Karpas-422 (cell line): ENCODE measurements at regions not wholly inside any gene's neighbourhood (a gene's known extent, or its start where the extent isn't known, plus 50 kb on each side); places are given as distances from the start of the nearest gene placed in this dataset.
"Not testable (repeated sequence)": the region's sequence is repeated elsewhere in the genome, so short reads cannot be mapped to it uniquely, and the experiment has no call there.

ENCODE experiments used
- DNase-seq: peaks from one replicate; pipeline ENCODE4 v3.0.0-alpha.2; 2015
- H2AFZ ChIP-seq: fragments of 200-600 bp; sonication (generic); 2 replicates; pipeline ENCODE4 v1.6.1; 2014; ENCODE audit warnings: antibody characterized with exemption, low read length, mixed read lengths
- H3K27ac ChIP-seq: fragments of 200-600 bp; sonication (generic); 2 replicates; pipeline ENCODE4 v1.5.1; 2014; ENCODE audit warnings: mild to moderate bottlenecking, low read length, moderate library complexity
- H3K27me3 ChIP-seq: fragments of 200-600 bp; sonication (generic); 2 replicates; pipeline ENCODE4 v1.6.1; 2014; ENCODE audit warnings: low read length, mixed read lengths
- H3K36me3 ChIP-seq: fragments of 200-600 bp; sonication (generic); 2 replicates; pipeline ENCODE4 v1.6.1; 2014; ENCODE audit warnings: low read length, mixed read lengths; ENCODE audit not compliant: insufficient read depth
- H3K4me1 ChIP-seq: fragments of 200-600 bp; sonication (generic); 2 replicates; pipeline ENCODE4 v1.6.1; 2014; ENCODE audit warnings: mild to moderate bottlenecking, low read length, mixed read lengths
- H3K4me2 ChIP-seq: fragments of 200-600 bp; sonication (generic); 2 replicates; pipeline ENCODE4 v1.6.1; 2014; ENCODE audit warnings: low read length, low read depth, mild to moderate bottlenecking; ENCODE audit not compliant: poor library complexity, severe bottlenecking
- H3K4me3 ChIP-seq: fragments of 200-600 bp; sonication (generic); 2 replicates; pipeline ENCODE4 v1.5.1; 2014; ENCODE audit warnings: mild to moderate bottlenecking, antibody characterized with exemption, low read length, mixed read lengths
- H3K79me2 ChIP-seq: fragments of 200-600 bp; sonication (generic); 2 replicates; pipeline ENCODE4 v1.6.1; 2014; ENCODE audit warnings: mild to moderate bottlenecking, low read length, mixed read lengths
- H3K9ac ChIP-seq: fragments of 200-600 bp; sonication (generic); 2 replicates; pipeline ENCODE4 v1.6.0; 2014; ENCODE audit warnings: low read length
- H3K9me2 ChIP-seq: fragments of 200-600 bp; sonication (generic), shearing (Covaris generic); replicated peaks from 2 replicates; pipeline ENCODE4 v1.6.0; 2014; ENCODE audit warnings: mild to moderate bottlenecking, low read length, moderate library complexity; ENCODE audit not compliant: insufficient read depth
- H3K9me3 ChIP-seq: fragments of 300-700, 200-600 bp; sonication (generic); 2 replicates; pipeline ENCODE4 v1.6.1; 2014; ENCODE audit warnings: low read length, mixed read lengths
- H4K20me1 ChIP-seq: fragments of 200-600 bp; sonication (generic); 2 replicates; pipeline ENCODE4 v1.6.1; 2014; ENCODE audit warnings: mild to moderate bottlenecking, antibody characterized with exemption, low read length, low read depth; ENCODE audit not compliant: insufficient read depth

DNA sequence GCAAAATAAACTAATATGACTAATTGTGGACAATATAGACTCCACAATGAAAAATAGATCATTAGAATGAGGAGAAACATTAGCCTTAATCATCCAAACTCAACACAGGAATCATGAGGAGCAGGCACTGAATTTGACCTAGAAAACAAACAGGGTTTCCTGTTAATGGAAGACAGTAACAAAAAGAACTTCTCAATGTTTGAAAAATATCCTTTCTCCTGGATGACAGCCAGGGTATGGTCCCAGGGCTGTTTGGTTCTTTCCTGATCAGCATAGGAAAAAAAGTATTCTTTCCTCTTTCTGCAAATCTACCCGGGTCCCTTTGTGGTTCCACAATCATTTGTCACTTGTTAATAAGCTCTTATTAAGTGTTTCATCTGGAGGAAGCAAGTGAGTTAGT lies 145.3 kb upstream of the SVIL start:
- H3K9me3 ChIP-seq = no peaks in the 10 kb centered on the region
- H3K4me2 ChIP-seq = no peak overlapping the region

DNA sequence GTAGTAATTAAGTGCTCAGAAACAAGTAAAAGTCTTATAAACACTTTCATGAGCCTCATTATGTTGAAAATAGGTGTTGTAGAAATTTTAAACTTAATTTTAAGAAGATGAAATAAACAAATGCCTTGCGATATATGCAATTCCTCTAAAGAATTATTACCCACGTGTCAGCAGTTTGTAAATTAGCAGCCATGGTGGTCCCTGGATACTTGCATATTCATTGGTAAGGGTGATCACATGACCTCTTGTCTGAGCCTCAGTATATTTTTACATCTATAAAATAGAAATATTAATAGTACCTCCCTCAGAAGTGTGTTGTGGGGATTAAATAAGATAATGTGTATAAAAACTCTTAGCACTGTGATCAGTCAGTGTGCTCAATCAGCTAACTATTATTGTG lies 141.5 kb upstream of the SVIL start:
- H3K9me3 ChIP-seq = no peaks in the 10 kb centered on the region

More for the DNA sequence above, 145.3 kb upstream of the SVIL start:
- Histone ChIP-seq H3K4me1 (no peaks in the 10 kb centered on the region), H3K79me2 (no peaks in the 10 kb centered on the region), H2AFZ (no peak overlapping the region), H3K9ac (no peak overlapping the region), H4K20me1 (no peaks in the 10 kb centered on the region), H3K27me3 (no peaks in the 10 kb centered on the region), H3K36me3 (no peaks in the 10 kb centered on the region), H3K4me3 (no peak overlapping the region), H3K9me2 (no peaks in the 10 kb centered on the region), H3K27ac (no peak overlapping the region)
- DNase-seq = no peak

DNA sequence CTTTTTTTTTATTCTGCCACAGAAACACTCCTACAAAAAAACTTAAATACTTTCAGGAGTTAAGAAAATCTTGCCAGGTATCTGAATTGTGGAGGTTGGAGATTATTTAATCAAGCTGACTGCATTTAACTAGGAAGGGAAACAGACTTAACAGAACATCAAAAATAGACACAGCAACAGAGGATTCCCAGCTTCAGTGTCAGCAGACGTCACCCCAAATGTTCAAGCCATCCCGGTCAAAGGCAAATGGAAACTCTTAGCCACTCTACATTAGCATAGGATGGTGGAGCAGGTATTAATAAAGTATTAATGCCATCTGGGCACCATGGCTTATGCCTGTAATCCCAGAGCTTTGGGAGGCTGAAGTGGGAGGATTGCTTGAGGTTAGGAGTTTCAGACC lies 139.7 kb upstream of the SVIL start:
- Histone ChIP-seq H3K9ac (no peak overlapping the region), H3K4me1 (no peaks in the 10 kb centered on the region), H2AFZ (no peak overlapping the region), H3K4me2 (no peak overlapping the region), H3K79me2 (no peaks in the 10 kb centered on the region), H3K4me3 (no peak overlapping the region), H3K36me3 (no peaks in the 10 kb centered on the region), H3K9me2 (no peaks in the 10 kb centered on the region), H3K27me3 (no peaks in the 10 kb centered on the region), H4K20me1 (no peaks in the 10 kb centered on the region), H3K9me3 (no peaks in the 10 kb centered on the region), H3K27ac (no peak overlapping the region)
- DNase-seq = no peak

More for the DNA sequence above, 141.5 kb upstream of the SVIL start:
- Histone ChIP-seq H3K4me2 (no peak overlapping the region), H3K79me2 (no peaks in the 10 kb centered on the region), H3K9ac (no peak overlapping the region), H3K4me1 (no peaks in the 10 kb centered on the region), H2AFZ (no peak overlapping the region), H3K27ac (no peak overlapping the region), H3K9me2 (no peaks in the 10 kb centered on the region), H4K20me1 (no peaks in the 10 kb centered on the region), H3K27me3 (no peaks in the 10 kb centered on the region), H3K4me3 (no peak overlapping the region), H3K36me3 (no peaks in the 10 kb centered on the region)
- no peak for DNase-seq

DNA sequence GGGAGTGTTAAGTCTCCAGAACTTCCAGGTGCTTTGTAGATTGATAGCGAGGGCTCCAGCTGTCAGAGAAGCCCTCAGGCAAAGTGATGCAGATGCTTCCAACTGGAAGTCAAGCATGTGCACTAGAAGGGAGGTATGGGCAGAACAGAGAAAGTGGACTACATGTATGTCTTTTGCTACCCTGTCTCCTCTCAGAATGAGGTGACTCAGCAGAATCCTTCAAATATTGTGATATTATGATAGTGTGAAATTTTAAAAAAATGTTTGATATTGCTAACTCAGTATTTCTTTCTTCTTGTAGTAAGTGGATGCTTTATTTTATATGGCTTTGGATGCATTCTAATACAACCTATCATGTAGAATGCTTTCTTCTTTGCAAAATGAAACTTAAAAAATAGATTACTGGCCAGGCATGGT lies 138.9 kb upstream of the SVIL start:
- Histone ChIP-seq H2AFZ (no peak overlapping the region), H3K36me3 (no peaks in the 10 kb centered on the region), H3K9ac (no peak overlapping the region), H3K27ac (no peak overlapping the region), H4K20me1 (no peaks in the 10 kb centered on the region), H3K4me1 (no peaks in the 10 kb centered on the region), H3K9me2 (no peaks in the 10 kb centered on the region), H3K4me2 (no peak overlapping the region), H3K27me3 (no peaks in the 10 kb centered on the region), H3K79me2 (no peaks in the 10 kb centered on the region), H3K9me3 (no peaks in the 10 kb centered on the region), H3K4me3 (no peak overlapping the region)
- DNase-seq = no peak

DNA sequence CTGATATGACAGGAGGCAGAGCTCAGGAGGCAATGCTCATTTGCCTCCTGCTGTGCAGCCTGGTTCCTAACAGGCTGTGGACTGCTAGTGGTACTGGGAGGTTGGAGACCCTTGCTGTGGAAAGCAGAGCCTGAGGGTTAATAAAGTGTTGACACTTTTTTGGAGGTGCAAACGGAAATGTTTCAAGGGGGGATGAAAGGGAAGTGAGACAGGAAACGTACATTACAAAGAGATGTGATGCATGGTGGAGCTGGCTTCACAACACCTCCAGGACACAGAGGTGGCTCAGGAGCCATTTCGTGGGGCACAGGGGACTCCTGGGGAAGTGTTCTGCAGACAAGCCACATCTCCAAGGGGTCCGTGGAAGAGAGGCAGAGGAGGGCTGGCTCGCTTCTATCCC lies 137.6 kb upstream of the SVIL start:
- Histone ChIP-seq H3K9me3 (no peaks in the 10 kb centered on the region), H3K27ac (no peak overlapping the region), H3K4me3 (no peak overlapping the region), H3K9me2 (no peaks in the 10 kb centered on the region), H2AFZ (0 out of 2 replicates have a peak overlapping the region, but pooled peaks have one; percentile 45), H3K9ac (no peak overlapping the region), H3K36me3 (no peaks in the 10 kb centered on the region), H3K4me1 (no peaks in the 10 kb centered on the region), H3K27me3 (no peaks in the 10 kb centered on the region), H3K79me2 (no peaks in the 10 kb centered on the region), H3K4me2 (no peak overlapping the region), H4K20me1 (no peaks in the 10 kb centered on the region)
- no peak for DNase-seq

DNA sequence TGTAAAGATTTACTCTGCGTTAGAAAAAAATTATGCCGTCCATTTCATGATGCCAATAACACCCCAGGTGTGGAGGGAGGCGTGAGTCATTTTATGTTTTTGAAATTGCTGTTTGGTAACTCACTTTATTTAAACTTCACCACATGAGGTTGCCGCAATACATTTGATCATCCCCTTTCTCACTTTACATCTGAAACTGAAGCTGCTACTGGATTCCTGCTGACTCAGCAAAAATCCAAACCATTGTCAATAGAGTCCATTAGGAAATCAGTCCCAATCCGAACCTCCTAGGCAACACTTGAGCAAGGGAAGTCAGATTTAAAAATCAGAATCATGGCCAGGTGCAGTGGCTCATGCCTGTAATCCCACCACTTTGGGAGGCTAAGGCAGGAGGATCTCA lies 136.6 kb upstream of the SVIL start:
- Histone ChIP-seq H3K27me3 (no peaks in the 10 kb centered on the region), H3K36me3 (no peaks in the 10 kb centered on the region), H3K79me2 (no peaks in the 10 kb centered on the region), H3K4me2 (no peak overlapping the region), H3K9me3 (no peaks in the 10 kb centered on the region), H3K9me2 (no peaks in the 10 kb centered on the region), H4K20me1 (no peaks in the 10 kb centered on the region), H3K27ac (no peak overlapping the region), H2AFZ (no peak overlapping the region), H3K9ac (no peak overlapping the region), H3K4me1 (no peaks in the 10 kb centered on the region), H3K4me3 (no peak overlapping the region)
- no peak for DNase-seq

DNA sequence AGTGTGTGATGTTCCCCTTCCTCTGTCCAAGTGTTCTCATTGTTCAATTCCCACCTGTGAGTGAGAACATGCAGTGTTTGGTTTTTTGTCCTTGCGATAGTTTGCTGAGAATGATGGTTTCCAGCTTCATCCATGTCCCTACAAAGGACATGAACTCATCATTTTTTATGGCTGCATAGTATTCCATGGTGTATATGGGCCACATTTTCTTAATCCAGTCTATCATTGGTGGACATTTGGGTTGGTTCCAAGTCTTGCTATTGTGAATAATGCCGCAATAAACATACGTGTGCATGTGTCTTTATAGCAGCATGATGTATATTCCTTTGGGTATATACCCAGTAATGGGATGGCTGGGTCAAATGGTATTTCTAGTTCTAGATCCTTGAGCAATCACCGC lies 134.5 kb upstream of the SVIL start:
- H3K27ac ChIP-seq, H4K20me1 ChIP-seq, H3K4me1 ChIP-seq, H3K27me3 ChIP-seq, H3K9me3 ChIP-seq, H3K36me3 ChIP-seq, DNase-seq, H3K4me2 ChIP-seq, H3K9ac ChIP-seq, H3K4me3 ChIP-seq, H3K9me2 ChIP-seq, H2AFZ ChIP-seq, H3K79me2 ChIP-seq: not testable (repeated sequence)

DNA sequence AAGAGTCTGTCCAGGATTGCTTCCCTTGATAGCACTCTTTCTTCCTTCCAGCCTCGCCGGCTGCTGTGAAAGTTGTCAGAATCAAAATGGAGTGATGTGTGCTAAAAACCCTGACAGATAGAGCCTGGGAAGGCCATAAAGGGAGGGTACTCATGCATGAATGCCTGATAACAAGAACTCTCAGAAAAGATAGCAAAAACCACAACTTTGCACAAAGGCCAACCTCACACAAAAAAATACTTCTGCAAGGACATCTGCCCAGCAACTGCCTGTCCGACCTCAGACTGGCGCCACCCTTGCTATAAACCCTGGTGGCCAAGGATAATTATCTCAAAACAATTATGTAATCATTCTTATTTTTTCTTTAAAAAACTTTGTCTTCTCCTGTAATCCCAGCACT lies 133.2 kb upstream of the SVIL start:
- DNase-seq = no peak
- Histone ChIP-seq H3K4me3 (no peak overlapping the region), H3K27me3 (no peaks in the 10 kb centered on the region), H3K9me3 (no peaks in the 10 kb centered on the region), H3K79me2 (no peaks in the 10 kb centered on the region), H3K9ac (no peak overlapping the region), H4K20me1 (no peaks in the 10 kb centered on the region), H3K4me1 (no peaks in the 10 kb centered on the region), H2AFZ (no peak overlapping the region), H3K27ac (no peak overlapping the region), H3K36me3 (no peaks in the 10 kb centered on the region), H3K9me2 (no peaks in the 10 kb centered on the region), H3K4me2 (no peak overlapping the region)

DNA sequence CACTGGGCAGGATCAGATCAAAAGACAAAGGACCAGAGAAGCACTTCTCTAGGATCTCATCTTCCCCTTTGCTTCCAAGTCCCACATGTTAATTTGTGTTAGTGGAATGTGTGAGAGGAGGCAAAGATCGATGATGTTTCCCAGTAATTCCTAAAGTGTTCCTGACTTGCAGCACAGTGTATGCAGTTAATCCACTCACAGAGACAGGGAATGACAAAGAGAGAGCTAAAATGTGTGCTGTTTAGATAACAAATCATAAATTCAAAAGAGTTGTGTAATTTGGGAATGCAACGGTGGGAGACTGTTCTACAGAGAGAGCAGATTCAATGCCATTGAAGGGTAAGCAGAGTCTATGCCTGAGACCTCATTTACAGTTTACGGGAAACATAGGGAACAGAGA lies 132.0 kb upstream of the SVIL start:
- Histone ChIP-seq H3K4me1 (no peaks in the 10 kb centered on the region), H3K79me2 (no peaks in the 10 kb centered on the region), H3K27me3 (no peaks in the 10 kb centered on the region), H3K4me3 (no peak overlapping the region), H3K4me2 (no peak overlapping the region), H3K9me3 (no peaks in the 10 kb centered on the region), H4K20me1 (no peaks in the 10 kb centered on the region), H3K9me2 (no peaks in the 10 kb centered on the region), H3K27ac (no peak overlapping the region), H3K36me3 (no peaks in the 10 kb centered on the region), H2AFZ (no peak overlapping the region), H3K9ac (no peak overlapping the region)
- DNase-seq = no peak
